ENCODE measurements at regions not wholly inside any gene's neighbourhood (a gene's known extent, or its start where the extent isn't known, plus 50 kb on each side); places are given as distances from the start of the nearest gene placed in this dataset.

- Mint-ChIP-seq H3K27me3 (no peaks in the 10 kb centered on the region), H3K4me3 (no peak overlapping the region), H3K9me3 (no peaks in the 10 kb centered on the region), H3K27ac (no peak overlapping the region), H3K4me1 (no peaks in the 10 kb centered on the region), H3K36me3 (no peaks in the 10 kb centered on the region)
- DNase-seq (ENCODE audit: low spot score in 2 of 2) = no peak
- no peak for ATAC-seq (ENCODE audit: low read depth)
Measured at GRCh38 chr7:69398986-69399385, 199.3 kb upstream of the AUTS2 start.

- no peaks in the 10 kb centered on the region for H3K9me3 Mint-ChIP-seq
- no peaks in the 10 kb centered on the region for H3K27me3 Mint-ChIP-seq
- H3K27ac Mint-ChIP-seq = no peak overlapping the region
- H3K4me1 Mint-ChIP-seq = no peaks in the 10 kb centered on the region
- H3K4me3 Mint-ChIP-seq = no peak overlapping the region
- DNase-seq (ENCODE audit: low spot score in 2 of 2) = no peak
- no peaks in the 10 kb centered on the region for H3K36me3 Mint-ChIP-seq
- no peak for ATAC-seq (ENCODE audit: low read depth)
Measured at GRCh38 chr7:69399401-69399800, 198.9 kb upstream of the AUTS2 start.

GRCh38 chr7:69402696-69403095 is 195.6 kb upstream of the AUTS2 start:
- H3K27ac Mint-ChIP-seq = no peak overlapping the region
- DNase-seq (ENCODE audit: low spot score in 2 of 2) (no peak), ATAC-seq (ENCODE audit: low read depth) (no peak)
- no peaks in the 10 kb centered on the region for H3K4me1 Mint-ChIP-seq
- no peaks in the 10 kb centered on the region for H3K27me3 Mint-ChIP-seq
- no peaks in the 10 kb centered on the region for H3K36me3 Mint-ChIP-seq
- H3K4me3 Mint-ChIP-seq = no peak overlapping the region
- H3K9me3 Mint-ChIP-seq = no peaks in the 10 kb centered on the region

GRCh38 chr7:69403169-69403568 is 195.1 kb upstream of the AUTS2 start:
- no peaks in the 10 kb centered on the region for H3K4me1 Mint-ChIP-seq
- H3K27ac Mint-ChIP-seq = no peak overlapping the region
- H3K4me3 Mint-ChIP-seq = no peak overlapping the region
- peaks cover 1% of the 10 kb centered on the region for H3K9me3 Mint-ChIP-seq
- DNase-seq (ENCODE audit: low spot score in 2 of 2) (no peak), ATAC-seq (ENCODE audit: low read depth) (peak; percentile 41)
- no peaks in the 10 kb centered on the region for H3K27me3 Mint-ChIP-seq
- H3K36me3 Mint-ChIP-seq = no peaks in the 10 kb centered on the region

GRCh38 chr7:69411018-69411417 is 187.3 kb upstream of the AUTS2 start:
- peaks cover 5% of the 10 kb centered on the region for H3K4me1 Mint-ChIP-seq
- no peak overlapping the region for H3K4me3 Mint-ChIP-seq
- no peak for DNase-seq (ENCODE audit: low spot score in 2 of 2)
- peaks cover 7% of the 10 kb centered on the region for H3K27me3 Mint-ChIP-seq
- H3K36me3 Mint-ChIP-seq = peaks cover 3% of the 10 kb centered on the region
- peaks cover 9% of the 10 kb centered on the region for H3K9me3 Mint-ChIP-seq
- no peak overlapping the region for H3K27ac Mint-ChIP-seq
- ATAC-seq (ENCODE audit: low read depth) = no peak

- ATAC-seq (ENCODE audit: low read depth) (no peak), DNase-seq (ENCODE audit: low spot score in 2 of 2) (no peak)
- H3K9me3 Mint-ChIP-seq = peaks cover 9% of the 10 kb centered on the region
- peaks cover 7% of the 10 kb centered on the region for H3K27me3 Mint-ChIP-seq
- no peak overlapping the region for H3K27ac Mint-ChIP-seq
- no peak overlapping the region for H3K4me3 Mint-ChIP-seq
- peaks cover 3% of the 10 kb centered on the region for H3K36me3 Mint-ChIP-seq
- peaks cover 5% of the 10 kb centered on the region for H3K4me1 Mint-ChIP-seq
Measured at GRCh38 chr7:69411466-69411865, 186.8 kb upstream of the AUTS2 start.

GRCh38 chr7:69412331-69413146 is 185.7 kb upstream of the AUTS2 start:
- no peak for DNase-seq (ENCODE audit: low spot score in 2 of 2)
- Mint-ChIP-seq H3K4me1 (peaks cover 5% of the 10 kb centered on the region), H3K27me3 (peaks cover 7% of the 10 kb centered on the region), H3K9me3 (peaks cover 9% of the 10 kb centered on the region), H3K4me3 (no peak overlapping the region), H3K36me3 (peaks cover 3% of the 10 kb centered on the region), H3K27ac (no peak overlapping the region)
- ATAC-seq (ENCODE audit: low read depth) = peak; percentile 88

- Mint-ChIP-seq H3K9me3 (peaks cover 12% of the 10 kb centered on the region), H3K4me1 (peaks cover 5% of the 10 kb centered on the region), H3K4me3 (no peak overlapping the region), H3K27ac (no peak overlapping the region), H3K27me3 (peaks cover 7% of the 10 kb centered on the region), H3K36me3 (peaks cover 6% of the 10 kb centered on the region)
- no peak for ATAC-seq (ENCODE audit: low read depth)
- no peak for DNase-seq (ENCODE audit: low spot score in 2 of 2)
Measured at GRCh38 chr7:69414555-69414954, 183.7 kb upstream of the AUTS2 start.

GRCh38 chr7:69418869-69419670 is 179.2 kb upstream of the AUTS2 start:
- Mint-ChIP-seq H3K4me3 (no peak overlapping the region), H3K9me3 (peaks cover 12% of the 10 kb centered on the region), H3K27me3 (peaks cover 2% of the 10 kb centered on the region), H3K27ac (no peak overlapping the region), H3K4me1 (no peaks in the 10 kb centered on the region), H3K36me3 (peaks cover 6% of the 10 kb centered on the region)
- no peak for ATAC-seq (ENCODE audit: low read depth)
- DNase-seq (ENCODE audit: low spot score in 2 of 2) = no peak

GRCh38 chr7:69419934-69420333 is 178.3 kb upstream of the AUTS2 start:
- ATAC-seq (ENCODE audit: low read depth) (no peak), DNase-seq (ENCODE audit: low spot score in 2 of 2) (no peak)
- peaks cover 5% of the 10 kb centered on the region for H3K36me3 Mint-ChIP-seq
- H3K9me3 Mint-ChIP-seq = peaks cover 10% of the 10 kb centered on the region
- H3K4me1 Mint-ChIP-seq = no peaks in the 10 kb centered on the region
- H3K4me3 Mint-ChIP-seq = no peak overlapping the region
- peaks cover 2% of the 10 kb centered on the region for H3K27me3 Mint-ChIP-seq
- no peak overlapping the region for H3K27ac Mint-ChIP-seq

GRCh38 chr7:69422574-69422985 is 175.7 kb upstream of the AUTS2 start:
- Mint-ChIP-seq H3K4me3 (no peak overlapping the region), H3K4me1 (no peaks in the 10 kb centered on the region), H3K36me3 (peaks cover 3% of the 10 kb centered on the region), H3K27ac (no peak overlapping the region), H3K9me3 (peaks cover 8% of the 10 kb centered on the region), H3K27me3 (peaks cover 1% of the 10 kb centered on the region)
- ATAC-seq (ENCODE audit: low read depth) (no peak), DNase-seq (ENCODE audit: low spot score in 2 of 2) (no peak)

GRCh38 chr7:69426705-69427104 is 171.6 kb upstream of the AUTS2 start:
- ATAC-seq (ENCODE audit: low read depth) = no peak
- peaks cover 8% of the 10 kb centered on the region for H3K27me3 Mint-ChIP-seq
- H3K36me3 Mint-ChIP-seq = no peaks in the 10 kb centered on the region
- H3K4me1 Mint-ChIP-seq = peaks cover 10% of the 10 kb centered on the region
- no peak for DNase-seq (ENCODE audit: low spot score in 2 of 2)
- no peak overlapping the region for H3K4me3 Mint-ChIP-seq
- H3K9me3 Mint-ChIP-seq = peaks cover 2% of the 10 kb centered on the region
- H3K27ac Mint-ChIP-seq = no peak overlapping the region

GRCh38 chr7:69428089-69428488 is 170.2 kb upstream of the AUTS2 start:
- H3K27me3 Mint-ChIP-seq = peaks cover 8% of the 10 kb centered on the region
- DNase-seq (ENCODE audit: low spot score in 2 of 2) (no peak), ATAC-seq (ENCODE audit: low read depth) (no peak)
- H3K9me3 Mint-ChIP-seq = peaks cover 2% of the 10 kb centered on the region
- H3K4me1 Mint-ChIP-seq = peaks cover 10% of the 10 kb centered on the region
- no peak overlapping the region for H3K27ac Mint-ChIP-seq
- no peaks in the 10 kb centered on the region for H3K36me3 Mint-ChIP-seq
- H3K4me3 Mint-ChIP-seq = no peak overlapping the region

GRCh38 chr7:69429911-69430383 is 168.3 kb upstream of the AUTS2 start:
- Mint-ChIP-seq H3K4me1 (peaks cover 16% of the 10 kb centered on the region), H3K9me3 (peaks cover 7% of the 10 kb centered on the region), H3K36me3 (peaks cover 2% of the 10 kb centered on the region), H3K4me3 (peak overlapping the region; percentile 27), H3K27me3 (peaks cover 11% of the 10 kb centered on the region), H3K27ac (peak overlapping the region; percentile 7)
- no peak for ATAC-seq (ENCODE audit: low read depth)
- no peak for DNase-seq (ENCODE audit: low spot score in 2 of 2)

Data from memory B cell (primary cell).